NCI-H1048 (cell line): ENCODE measurements at regions not wholly inside any gene's neighbourhood (a gene's known extent, or its start where the extent isn't known, plus 50 kb on each side); places are given as distances from the start of the nearest gene placed in this dataset.
"Not testable (repeated sequence)": the region's sequence is repeated elsewhere in the genome, so short reads cannot be mapped to it uniquely, and the experiment has no call there.

Experiments used
- DNase-seq: peaks from one replicate; lab custom pipeline; 2025; lab: John Stamatoyannopoulos, UW

- DNase-seq: not testable (repeated sequence)
These were observed 53.4 kb downstream of the AHSP start for GRCh38 chr16:31581065-31581464.

GRCh38 chr16:31601737-31602384 is 74.2 kb downstream of the AHSP start:
- not testable (repeated sequence) for DNase-seq

- DNase-seq: no peak
These were observed 90.4 kb downstream of the AHSP start for GRCh38 chr16:31618130-31618529.

GRCh38 chr16:31636433-31636832 is 108.7 kb downstream of the AHSP start:
- no peak for DNase-seq

DNA sequence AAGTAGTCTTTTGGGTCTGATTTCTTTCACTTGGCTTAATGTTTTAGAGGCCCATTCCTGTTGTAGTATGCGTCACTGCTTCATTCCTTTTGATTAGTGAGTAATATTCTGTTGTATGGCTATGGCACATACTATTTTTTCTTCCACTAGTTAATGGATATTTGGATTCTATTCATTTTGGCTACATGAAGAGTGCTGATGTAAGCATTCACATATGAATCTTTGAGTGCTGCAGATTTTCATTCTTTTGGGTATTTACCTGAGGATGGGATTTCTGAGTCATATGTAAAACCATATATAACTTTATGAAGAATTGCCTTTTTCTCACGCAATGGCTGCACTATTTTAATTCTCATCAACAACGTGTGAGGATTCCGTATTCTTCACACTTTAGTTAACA is 113.6 kb downstream of the AHSP start:
- no peak for DNase-seq

DNA sequence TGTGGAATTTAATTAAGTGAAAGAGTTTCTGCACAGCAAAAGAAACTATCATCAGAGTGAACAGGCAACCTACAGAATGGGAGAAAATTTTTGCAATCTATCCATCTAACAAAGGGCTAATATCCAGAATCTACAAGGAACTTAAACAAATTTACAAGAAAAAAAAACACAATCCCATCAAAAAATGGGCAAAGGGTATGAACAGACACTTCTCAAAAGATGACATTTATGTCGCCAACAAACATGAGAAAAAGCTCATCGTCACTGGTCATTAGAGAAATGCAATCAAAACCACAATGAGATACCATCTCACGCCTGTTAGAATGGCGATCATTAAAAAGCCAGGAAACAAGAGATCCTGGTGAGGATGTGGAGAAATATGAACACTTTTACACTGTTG is 128.0 kb downstream of the AHSP start:
- DNase-seq: not testable (repeated sequence)

DNA sequence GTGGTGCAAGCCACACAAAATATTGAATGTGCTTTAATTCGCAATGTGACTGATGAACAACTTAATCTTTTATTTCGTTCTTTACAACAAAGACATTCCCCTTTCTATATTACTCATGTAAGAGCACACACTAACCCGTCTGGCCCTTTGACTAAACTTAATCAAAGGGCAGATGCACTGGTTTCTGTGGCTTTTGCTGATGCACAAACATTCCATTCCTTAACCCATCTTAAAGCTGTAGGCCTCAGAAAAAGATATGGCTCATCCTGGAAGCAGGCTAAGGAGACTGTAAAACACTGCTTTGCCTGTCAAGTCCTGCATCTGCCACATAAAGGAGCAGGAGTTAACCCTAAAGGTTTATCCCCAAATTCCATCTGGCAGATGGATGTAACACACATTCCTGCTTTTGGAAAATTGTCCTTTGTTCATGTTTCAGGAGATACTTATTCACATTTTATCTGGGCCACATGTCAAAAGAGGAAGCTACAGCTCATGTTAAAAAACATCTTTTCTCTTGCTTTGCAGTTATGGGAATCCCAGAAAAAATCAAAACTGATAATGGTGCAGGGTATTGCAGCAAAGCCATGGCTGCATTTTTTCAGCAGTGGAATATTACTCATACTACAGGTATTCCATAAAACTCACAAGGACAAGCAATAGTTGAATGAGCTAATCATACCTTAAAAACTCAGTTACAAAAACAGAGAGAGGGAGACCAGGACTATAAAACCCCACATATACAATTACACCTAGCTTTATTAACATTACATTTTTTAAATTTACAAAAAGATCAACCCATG is 137.2 kb downstream of the AHSP start:
- no peak for DNase-seq

- DNase-seq: no peak
These were observed 147.0 kb downstream of the AHSP start for GRCh38 chr16:31674686-31675085.

- no peak for DNase-seq
These were observed 149.0 kb downstream of the AHSP start for GRCh38 chr16:31676731-31677130.

DNA sequence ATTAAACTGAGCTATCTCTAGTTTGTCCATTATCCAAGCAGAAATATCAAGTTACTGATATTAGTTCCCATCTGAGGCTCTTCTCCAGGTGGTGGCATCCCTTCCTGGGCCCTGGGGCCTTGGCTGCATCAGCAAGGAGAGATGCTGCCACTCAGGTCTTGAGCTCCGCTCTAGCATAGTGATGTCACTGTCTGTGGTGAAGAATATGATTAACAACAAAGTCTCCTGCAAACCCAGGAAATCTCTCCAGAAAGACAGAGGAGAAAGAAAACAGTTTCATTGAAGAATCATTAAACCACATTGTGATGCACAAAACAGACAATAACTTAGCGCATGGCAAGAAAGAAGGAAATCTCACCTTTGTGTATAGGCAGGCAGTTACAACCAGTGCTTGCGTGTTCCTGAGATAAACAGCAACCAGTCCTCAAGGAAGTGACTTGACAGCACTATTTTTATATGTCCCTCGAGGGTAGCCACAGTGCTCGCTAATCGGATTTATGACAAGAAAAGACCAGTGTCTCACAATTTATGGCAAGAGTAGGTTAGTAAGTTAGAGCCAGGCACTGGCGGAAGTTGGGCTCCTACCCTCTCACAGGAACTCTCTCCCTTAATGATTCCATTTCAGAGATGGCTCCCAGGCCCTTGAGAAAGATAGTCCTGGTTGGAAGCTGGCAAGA is 151.1 kb downstream of the AHSP start:
- DNase-seq: no peak

GRCh38 chr16:31689331-31689730 is 161.6 kb downstream of the AHSP start:
- not testable (repeated sequence) for DNase-seq

DNA sequence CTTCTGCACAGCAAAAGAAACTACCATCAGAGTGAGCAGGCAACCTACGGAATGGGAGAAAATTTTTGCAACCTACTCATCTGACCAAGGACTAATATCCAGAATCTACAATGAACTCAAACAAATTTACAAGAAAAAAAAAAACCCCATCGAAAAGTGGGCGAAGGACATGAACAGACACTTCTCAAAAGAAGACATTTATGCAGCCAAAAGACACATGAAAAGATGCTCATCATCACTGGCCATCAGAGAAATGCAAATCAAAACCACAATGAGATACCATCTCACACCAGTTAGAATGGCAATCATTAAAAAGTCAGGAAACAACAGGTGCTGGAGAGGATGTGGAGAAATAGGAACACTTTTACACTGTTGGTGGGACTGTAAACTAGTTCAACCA is 164.6 kb downstream of the AHSP start:
- not testable (repeated sequence) for DNase-seq

- DNase-seq: no peak
These were observed 166.0 kb downstream of the AHSP start for GRCh38 chr16:31693733-31694132.

GRCh38 chr16:31694461-31694860 is 166.8 kb downstream of the AHSP start:
- no peak for DNase-seq

- DNase-seq: no peak
These were observed 168.0 kb downstream of the AHSP start for GRCh38 chr16:31695667-31696066.

GRCh38 chr16:31696968-31697743 is 169.5 kb downstream of the AHSP start:
- DNase-seq: no peak

DNA sequence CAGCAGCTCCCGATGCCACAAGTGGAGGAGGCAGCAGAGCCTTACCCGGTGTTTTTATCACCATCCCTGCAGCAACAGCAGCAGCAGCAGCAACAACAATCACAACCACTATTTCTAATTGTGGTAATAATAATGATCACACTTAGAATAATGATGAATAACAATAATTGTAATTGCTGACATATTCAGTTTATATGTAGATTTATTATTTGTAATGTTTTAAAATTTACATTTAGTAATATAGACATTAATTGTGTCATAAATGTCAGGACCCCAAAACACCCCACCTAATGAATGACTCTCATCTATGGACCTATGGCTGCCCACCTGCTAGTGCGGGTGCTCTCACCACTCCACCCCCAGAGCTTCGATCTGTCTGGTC is 170.0 kb downstream of the AHSP start:
- DNase-seq: no peak

GRCh38 chr16:31698901-31699300 is 171.2 kb downstream of the AHSP start:
- DNase-seq: no peak

DNA sequence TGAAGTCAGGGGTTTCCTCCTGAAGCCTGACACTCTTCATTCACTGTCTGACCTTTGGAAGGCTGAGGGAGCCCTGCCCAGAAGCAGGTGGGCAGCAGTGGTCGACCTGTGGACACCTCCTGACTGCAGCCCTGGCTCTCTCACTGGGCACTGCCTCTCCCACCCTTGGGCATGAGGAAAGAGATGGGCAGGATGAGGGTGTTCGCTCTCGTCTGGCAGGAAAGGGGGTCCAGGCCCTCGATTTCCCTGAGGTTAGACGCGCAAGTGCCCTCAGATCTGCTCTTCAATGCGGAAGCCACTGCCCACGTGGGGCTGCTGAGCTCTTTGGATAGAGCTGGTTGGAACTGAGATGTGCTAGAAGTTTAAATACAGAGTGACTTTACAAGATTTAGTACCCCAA is 171.9 kb downstream of the AHSP start:
- no peak for DNase-seq

GRCh38 chr16:31700200-31700529 is 172.5 kb downstream of the AHSP start:
- DNase-seq: no peak

DNA sequence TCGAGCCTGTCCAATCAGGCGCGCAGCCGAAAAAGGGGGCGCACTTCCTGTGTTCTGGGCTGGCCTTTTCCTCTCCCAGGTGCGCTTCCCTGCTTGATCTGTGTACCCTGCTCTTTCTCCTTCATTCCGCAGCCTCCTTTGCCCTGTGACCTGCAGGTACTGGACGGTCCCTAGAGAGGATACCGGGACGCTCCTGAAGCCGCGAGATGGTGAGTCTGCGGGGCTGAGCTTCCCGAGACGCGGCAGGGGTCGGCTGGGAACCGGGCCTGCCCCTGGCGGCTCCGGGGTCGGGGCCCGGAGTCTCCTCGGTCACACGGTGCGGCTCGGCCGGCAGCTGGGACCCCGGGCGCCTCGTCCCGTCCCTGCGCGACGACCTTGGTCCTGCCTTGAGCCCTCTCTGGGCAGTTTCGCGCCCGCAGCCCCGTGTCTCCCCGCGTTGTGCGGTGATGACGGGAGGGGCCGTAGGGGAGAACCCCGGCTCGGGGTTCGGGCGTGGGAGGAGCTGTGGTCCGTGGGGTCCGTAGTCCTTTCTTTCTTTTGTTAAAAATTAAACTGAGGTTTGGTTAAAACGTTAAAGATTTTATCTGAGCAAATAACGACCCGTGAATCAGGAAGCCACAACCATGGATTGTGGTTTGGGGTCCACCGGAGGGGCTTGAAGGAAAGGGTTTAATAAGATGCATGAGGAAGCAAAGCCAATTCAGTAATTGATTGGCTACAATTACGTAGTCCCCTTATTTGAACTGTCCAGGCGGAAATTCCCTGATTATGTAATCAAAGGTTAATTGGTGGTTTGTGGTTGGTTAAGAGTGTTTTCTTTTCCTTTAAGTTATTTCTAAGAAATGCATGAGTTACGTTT is 172.8 kb upstream of the ZNF267 start:
- DNase-seq: peak; percentile 55

- DNase-seq: no peak
These were observed 171.9 kb upstream of the ZNF267 start for GRCh38 chr16:31701734-31702133.
